Cardiac muscle cell (in vitro differentiated cells and primary cell): ENCODE measurements at regions not wholly inside any gene's neighbourhood (a gene's known extent, or its start where the extent isn't known, plus 50 kb on each side); places are given as distances from the start of the nearest gene placed in this dataset.

ENCODE experiments used
- DNase-seq, 2 donors: peaks; one replicate each; pipeline versions ENCODE4 v3.0.0 to v3.0.0-alpha.2; 2010 to 2017; ENCODE audit warnings: low read depth in 1 of 2, low spot score in 1 of 2
- H3K27ac ChIP-seq: fragments of 200-600 bp; sonication (generic); 2 replicates; pipeline ENCODE4 v1.5.1; 2016
- H3K27me3 ChIP-seq: fragments of 200-600 bp; sonication (generic); 2 replicates; pipeline ENCODE4 v1.6.0; 2016; ENCODE audit warnings: control low read depth
- H3K36me3 ChIP-seq: fragments of 200-600 bp; sonication (generic); 2 replicates; pipeline ENCODE4 v1.5.1; 2016; ENCODE audit warnings: control low read depth
- H3K4me1 ChIP-seq: fragments of 200-600 bp; sonication (generic); 2 replicates; pipeline ENCODE4 v1.8.1; 2017; ENCODE audit warnings: low read depth, mild to moderate bottlenecking, mixed run types
- H3K4me3 ChIP-seq: fragments of 200-600 bp; sonication (generic); 2 replicates; pipeline ENCODE4 v1.5.1; 2016; ENCODE audit warnings: mild to moderate bottlenecking
- H3K9me3 ChIP-seq: fragments of 200-600 bp; sonication (generic); 2 replicates; pipeline ENCODE4 v1.5.1; 2017; ENCODE audit warnings: low read depth, mild to moderate bottlenecking, control low read depth
- TF ChIP-seq, protein P1 (sequence below): IDR thresholded peaks from 2 replicates; pipeline ENCODE4 v1.5.1; 2012; ENCODE audit warnings: low read depth, mild to moderate bottlenecking, low read length

DNA sequence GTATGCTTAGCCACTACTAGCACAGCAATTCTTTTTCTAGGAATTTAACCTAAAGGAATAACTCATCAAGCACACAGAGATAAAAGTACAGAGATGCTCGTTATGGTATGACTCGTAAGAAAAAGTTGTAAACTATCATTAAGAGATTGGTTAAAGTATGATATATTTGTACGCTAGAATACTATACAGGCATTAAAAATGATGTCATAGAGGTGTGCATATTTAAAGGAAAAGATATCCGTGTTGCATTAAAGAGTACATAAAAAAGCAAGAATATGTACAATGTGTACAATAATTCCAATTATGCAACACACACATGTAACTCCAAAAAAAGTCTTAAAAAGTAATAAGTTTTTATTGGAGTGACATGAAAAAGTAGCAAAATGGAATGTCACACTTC lies 54.5 kb upstream of the PALM2AKAP2 start:
- DNase-seq = no peak
- H3K27me3 ChIP-seq = no peaks in the 10 kb centered on the region
- H3K4me3 ChIP-seq = no peak overlapping the region
- H3K36me3 ChIP-seq = no peaks in the 10 kb centered on the region
- H3K9me3 ChIP-seq = no peaks in the 10 kb centered on the region
- H3K27ac ChIP-seq = no peak overlapping the region
- peaks cover 20% of the 10 kb centered on the region for H3K4me1 ChIP-seq
- TF ChIP-seq, protein P1, sequence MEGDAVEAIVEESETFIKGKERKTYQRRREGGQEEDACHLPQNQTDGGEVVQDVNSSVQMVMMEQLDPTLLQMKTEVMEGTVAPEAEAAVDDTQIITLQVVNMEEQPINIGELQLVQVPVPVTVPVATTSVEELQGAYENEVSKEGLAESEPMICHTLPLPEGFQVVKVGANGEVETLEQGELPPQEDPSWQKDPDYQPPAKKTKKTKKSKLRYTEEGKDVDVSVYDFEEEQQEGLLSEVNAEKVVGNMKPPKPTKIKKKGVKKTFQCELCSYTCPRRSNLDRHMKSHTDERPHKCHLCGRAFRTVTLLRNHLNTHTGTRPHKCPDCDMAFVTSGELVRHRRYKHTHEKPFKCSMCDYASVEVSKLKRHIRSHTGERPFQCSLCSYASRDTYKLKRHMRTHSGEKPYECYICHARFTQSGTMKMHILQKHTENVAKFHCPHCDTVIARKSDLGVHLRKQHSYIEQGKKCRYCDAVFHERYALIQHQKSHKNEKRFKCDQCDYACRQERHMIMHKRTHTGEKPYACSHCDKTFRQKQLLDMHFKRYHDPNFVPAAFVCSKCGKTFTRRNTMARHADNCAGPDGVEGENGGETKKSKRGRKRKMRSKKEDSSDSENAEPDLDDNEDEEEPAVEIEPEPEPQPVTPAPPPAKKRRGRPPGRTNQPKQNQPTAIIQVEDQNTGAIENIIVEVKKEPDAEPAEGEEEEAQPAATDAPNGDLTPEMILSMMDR = no peak

DNA sequence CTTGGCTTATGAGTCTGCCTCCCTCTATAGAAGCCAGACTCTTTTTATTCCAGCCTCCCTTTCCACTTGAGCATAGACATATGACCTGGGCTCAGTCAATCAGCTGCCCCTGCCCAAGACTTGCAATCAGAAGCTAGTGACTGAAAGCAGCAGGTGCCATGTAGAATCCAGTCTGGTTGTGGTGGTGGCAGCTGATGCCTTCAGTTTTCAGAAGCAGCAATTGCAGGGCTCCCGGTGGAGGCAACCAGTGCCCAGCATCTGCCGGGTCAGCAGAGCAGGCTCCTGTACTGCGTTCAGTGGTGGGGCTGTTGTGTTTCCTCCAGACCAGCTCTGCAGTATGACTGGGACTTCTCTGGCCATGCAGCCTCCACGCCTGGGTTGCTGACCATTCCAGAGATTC lies 53.9 kb upstream of the PALM2AKAP2 start:
- TF ChIP-seq, protein P1 = no peak
- Histone ChIP-seq H3K27ac (no peak overlapping the region), H3K36me3 (no peaks in the 10 kb centered on the region), H3K27me3 (no peaks in the 10 kb centered on the region), H3K4me3 (no peak overlapping the region), H3K4me1 (peaks cover 18% of the 10 kb centered on the region), H3K9me3 (no peaks in the 10 kb centered on the region)
- DNase-seq = no peak

DNA sequence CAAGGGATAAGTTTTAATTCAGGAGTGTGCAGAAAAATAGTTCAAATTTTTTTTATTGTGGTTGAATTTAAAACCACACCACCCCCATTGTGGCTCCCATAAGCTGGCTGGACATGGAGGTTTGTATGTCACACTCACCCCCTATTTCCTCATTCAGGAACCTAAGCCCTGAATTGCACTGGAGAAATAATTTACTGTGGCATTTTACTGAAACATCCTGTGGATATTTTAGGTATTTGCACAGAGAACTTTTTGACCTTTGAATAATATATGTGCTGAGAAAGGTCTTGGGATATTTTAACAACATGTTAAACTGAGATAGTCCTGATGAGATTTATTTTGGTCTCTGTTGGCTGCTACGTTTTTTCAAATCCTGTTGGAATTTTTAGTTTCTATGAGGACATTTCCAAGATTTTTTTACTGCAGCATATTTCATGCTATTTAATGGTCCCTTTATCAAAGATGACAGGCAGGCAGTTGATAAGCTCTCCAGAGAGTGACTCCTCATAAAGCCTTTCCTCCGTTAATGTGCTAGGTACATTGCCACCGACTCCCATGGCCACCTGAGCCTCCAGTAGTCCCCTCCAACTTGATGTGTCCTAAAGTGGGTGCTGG lies 51.2 kb upstream of the PALM2AKAP2 start:
- TF ChIP-seq, protein P1 = no peak
- Histone ChIP-seq H3K36me3 (no peaks in the 10 kb centered on the region), H3K4me3 (no peak overlapping the region), H3K27me3 (no peaks in the 10 kb centered on the region), H3K9me3 (no peaks in the 10 kb centered on the region), H3K27ac (no peak overlapping the region), H3K4me1 (peaks cover 16% of the 10 kb centered on the region)
- DNase-seq = no peak

DNA sequence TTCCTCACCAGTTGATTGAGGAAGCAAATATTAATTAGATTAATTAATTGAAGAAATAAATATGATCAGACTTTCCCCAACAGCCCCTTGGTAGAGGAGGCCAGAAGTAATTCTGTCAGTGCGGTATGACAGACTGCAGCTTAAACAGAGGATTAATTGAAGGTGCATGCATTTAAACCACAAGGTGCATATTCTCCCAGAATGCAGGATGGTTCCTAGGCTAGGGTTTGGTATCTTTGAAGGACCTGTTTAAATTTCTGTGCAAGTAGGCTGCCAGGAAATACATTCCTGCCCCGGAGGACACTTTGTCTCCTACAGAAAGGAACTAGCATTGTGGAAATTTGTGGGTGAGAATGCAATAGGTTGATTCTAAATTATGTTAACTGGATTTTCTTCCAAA lies 50.5 kb upstream of the PALM2AKAP2 start:
- Histone ChIP-seq H3K27ac (no peak overlapping the region), H3K36me3 (no peaks in the 10 kb centered on the region), H3K9me3 (no peaks in the 10 kb centered on the region), H3K4me1 (peaks cover 16% of the 10 kb centered on the region), H3K27me3 (no peaks in the 10 kb centered on the region), H3K4me3 (no peak overlapping the region)
- DNase-seq = no peak
- TF ChIP-seq, protein P1 = no peak
